ENCODE measurements at regions not wholly inside any gene's neighbourhood (a gene's known extent, or its start where the extent isn't known, plus 50 kb on each side); places are given as distances from the start of the nearest gene placed in this dataset.

DNA sequence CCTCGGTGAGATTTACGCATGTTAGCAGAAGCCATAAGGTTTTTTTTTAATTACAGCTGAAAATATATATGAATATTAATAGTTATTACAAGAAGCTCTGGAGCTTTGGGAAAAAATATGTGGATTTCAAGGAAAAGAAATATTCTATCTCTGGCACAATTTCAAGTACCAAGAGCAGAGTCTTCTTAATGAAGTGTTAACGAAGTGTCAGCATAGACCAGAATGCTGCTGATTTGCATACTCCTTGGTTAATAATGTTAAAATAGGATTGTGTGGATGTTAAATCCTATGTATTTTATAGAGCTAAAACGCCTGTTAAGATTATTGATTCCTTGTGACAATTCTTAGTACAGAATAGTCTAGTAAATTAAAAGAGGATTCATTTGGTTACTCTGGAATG lies 57.0 kb upstream of the FAT3 start:
- no peak overlapping the region for H3K18ac ChIP-seq (ENCODE audit: low read depth, low read length)
- intact Hi-C loops (cut with micrococcal nuclease), result no loop called here
- H4K5ac ChIP-seq (ENCODE audit: low read depth, low read length), result no peak overlapping the region
- H4K8ac ChIP-seq (ENCODE audit: low read depth in 2 of 2, low read length in 2 of 2), result no peak overlapping the region
- no peak overlapping the region for H3K23ac ChIP-seq (ENCODE audit: low read depth, low read length)
- no peaks in the 10 kb centered on the region for H3K9me3 ChIP-seq (ENCODE audit: control insufficient read depth, insufficient read depth, low read length)
- no peak overlapping the region for H3K14ac ChIP-seq (replicated peaks; ENCODE audit: low read depth, low read length)
- no peaks in the 10 kb centered on the region for H3K9me1 ChIP-seq (ENCODE audit: insufficient read depth, low read length)
- ATAC-seq (ENCODE audit: low read depth), result no peak
- H3K36me3 ChIP-seq (ENCODE audit: control insufficient read depth, insufficient read depth, low read length), result no peaks in the 10 kb centered on the region
- ChIA-PET POLR2A (ENCODE audit: unreplicated experiment) (no interaction called here), CTCF (no interaction called here)
- H2BK120ac ChIP-seq (ENCODE audit: low read depth, low read length), result no peak overlapping the region
- no TSS peak for BruUV-seq (replicated peaks)
- no peak overlapping the region for H2AK9ac ChIP-seq (replicated peaks; ENCODE audit: low read depth, low read length, poor library complexity)
- no peak overlapping the region for H3K56ac ChIP-seq (ENCODE audit: extremely low read depth, insufficient read depth, low read length)
- H2BK5ac ChIP-seq (ENCODE audit: low read depth, low read length, poor library complexity, severe bottlenecking), result no peak overlapping the region
- H3K27ac ChIP-seq (ENCODE audit: insufficient read depth, low read length), result no peak overlapping the region
- no peaks in the 10 kb centered on the region for H4K20me1 ChIP-seq (ENCODE audit: insufficient read depth, low read length)
- in situ Hi-C loops (cut with MboI; ENCODE audit: low sequenced_read_pairs), result no loop called here
- H3K9ac ChIP-seq (ENCODE audit: low read depth, low read length), result no peak overlapping the region
- TF ChIP-seq CTCF (conservative IDR thresholded peaks at IDR 0.05; ENCODE audit: low read depth, low read length) (no peak), RAD21 (IDR thresholded peaks at IDR 0.05; ENCODE audit: low read length) (no peak), RFX5 (IDR thresholded peaks at IDR 0.05; ENCODE audit: low read depth, low read length) (no peak), MXI1 (IDR thresholded peaks at IDR 0.05; ENCODE audit: borderline replicate concordance, low read depth, low read length) (no peak), SMC3 (IDR thresholded peaks at IDR 0.05; ENCODE audit: low read depth, low read length) (no peak), CHD1 (IDR thresholded peaks at IDR 0.05; ENCODE audit: low read depth, low read length) (no peak), NFE2L2 (IDR thresholded peaks at IDR 0.05; ENCODE audit: low read depth, low read length) (no peak), MAZ (IDR thresholded peaks at IDR 0.05; ENCODE audit: borderline replicate concordance, low read depth, low read length) (no peak), FOS (IDR thresholded peaks at IDR 0.05; ENCODE audit: low read depth, low read length) (no peak), RCOR1 (IDR thresholded peaks at IDR 0.05; ENCODE audit: insufficient replicate concordance, low read length) (no peak), POLR2A (IDR thresholded peaks at IDR 0.05; ENCODE audit: low read depth, low read length) (no peak), MAFK (IDR thresholded peaks at IDR 0.05; ENCODE audit: low read depth, low read length) (no peak), BHLHE40 (IDR thresholded peaks at IDR 0.05; ENCODE audit: low read depth, low read length) (no peak), CEBPB (IDR thresholded peaks at IDR 0.05; ENCODE audit: low read depth, low read length) (no peak)
- TF ChIP-seq, protein P1, sequence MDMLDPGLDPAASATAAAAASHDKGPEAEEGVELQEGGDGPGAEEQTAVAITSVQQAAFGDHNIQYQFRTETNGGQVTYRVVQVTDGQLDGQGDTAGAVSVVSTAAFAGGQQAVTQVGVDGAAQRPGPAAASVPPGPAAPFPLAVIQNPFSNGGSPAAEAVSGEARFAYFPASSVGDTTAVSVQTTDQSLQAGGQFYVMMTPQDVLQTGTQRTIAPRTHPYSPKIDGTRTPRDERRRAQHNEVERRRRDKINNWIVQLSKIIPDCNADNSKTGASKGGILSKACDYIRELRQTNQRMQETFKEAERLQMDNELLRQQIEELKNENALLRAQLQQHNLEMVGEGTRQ (IDR thresholded peaks at IDR 0.05; ENCODE audit: low read depth, low read length), result no peak
- TF ChIP-seq, protein P2, sequence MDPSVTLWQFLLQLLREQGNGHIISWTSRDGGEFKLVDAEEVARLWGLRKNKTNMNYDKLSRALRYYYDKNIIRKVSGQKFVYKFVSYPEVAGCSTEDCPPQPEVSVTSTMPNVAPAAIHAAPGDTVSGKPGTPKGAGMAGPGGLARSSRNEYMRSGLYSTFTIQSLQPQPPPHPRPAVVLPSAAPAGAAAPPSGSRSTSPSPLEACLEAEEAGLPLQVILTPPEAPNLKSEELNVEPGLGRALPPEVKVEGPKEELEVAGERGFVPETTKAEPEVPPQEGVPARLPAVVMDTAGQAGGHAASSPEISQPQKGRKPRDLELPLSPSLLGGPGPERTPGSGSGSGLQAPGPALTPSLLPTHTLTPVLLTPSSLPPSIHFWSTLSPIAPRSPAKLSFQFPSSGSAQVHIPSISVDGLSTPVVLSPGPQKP (IDR thresholded peaks at IDR 0.05; ENCODE audit: borderline replicate concordance, low read depth, low read length), result no peak
- H3K4me2 ChIP-seq (ENCODE audit: low read depth, low read length), result no peak overlapping the region
- no peak overlapping the region for H2AFZ ChIP-seq (replicated peaks; ENCODE audit: low read length, poor library complexity)
- H3K27me3 ChIP-seq (ENCODE audit: control insufficient read depth, insufficient read depth, low read length), result no peaks in the 10 kb centered on the region
- WGBS, 2 experiments (ENCODE audit: extremely low coverage in 2 of 2, insufficient read length in 1 of 2), result no CpG with 5 or more reads among the region's 4 CpGs
- no peak overlapping the region for H2BK15ac ChIP-seq (ENCODE audit: low read depth, low read length)
- no peak overlapping the region for H2BK20ac ChIP-seq (ENCODE audit: low read depth, low read length)
- H3K4ac ChIP-seq (ENCODE audit: low read depth, low read length), result no peak overlapping the region
- H3K4me3 ChIP-seq (ENCODE audit: insufficient read depth, low read depth, low read length), result no peak overlapping the region
- no peaks in the 10 kb centered on the region for H3K79me1 ChIP-seq (ENCODE audit: low read depth in 1 of 2, low read length in 2 of 2)
- no peak overlapping the region for H2AK5ac ChIP-seq (ENCODE audit: low read depth, low read length)
- no peak overlapping the region for H4K91ac ChIP-seq (ENCODE audit: insufficient read depth, low read depth, low read length)
- dilution Hi-C loops (cut with HindIII; ENCODE audit: low sequenced_read_pairs, unreplicated experiment), result no loop called here
- no peaks in the 10 kb centered on the region for H3K4me1 ChIP-seq (ENCODE audit: control insufficient read depth, insufficient read depth, low read length)
- DNase-seq, result no peak

Measured in IMR-90 (cell line).